Right ventricle myocardium superior (tissue), 1 donor: ENCODE measurements at regions not wholly inside any gene's neighbourhood (a gene's known extent, or its start where the extent isn't known, plus 50 kb on each side); places are given as distances from the start of the nearest gene placed in this dataset.

Source experiments
- ATAC-seq: fragments of 200-7000 bp; cut with Tn5 transposase; one replicate; pipeline ENCODE4 v1.9.1; 2020; ENCODE audit warnings: mild to moderate bottlenecking; ENCODE audit not compliant: poor library complexity
- DNase-seq: peaks from one replicate; pipeline ENCODE4 v3.0.0-alpha.2; 2020
- intact Hi-C: fragments of 100-400 bp; cut with DNase I; formaldehyde crosslinking; loops from one replicate; pipeline ENCODE4 v1.11.2; 2022
- donor health status: DM: no; HTN: yes; CAD: no; lungs with severe emphysema.

DNA sequence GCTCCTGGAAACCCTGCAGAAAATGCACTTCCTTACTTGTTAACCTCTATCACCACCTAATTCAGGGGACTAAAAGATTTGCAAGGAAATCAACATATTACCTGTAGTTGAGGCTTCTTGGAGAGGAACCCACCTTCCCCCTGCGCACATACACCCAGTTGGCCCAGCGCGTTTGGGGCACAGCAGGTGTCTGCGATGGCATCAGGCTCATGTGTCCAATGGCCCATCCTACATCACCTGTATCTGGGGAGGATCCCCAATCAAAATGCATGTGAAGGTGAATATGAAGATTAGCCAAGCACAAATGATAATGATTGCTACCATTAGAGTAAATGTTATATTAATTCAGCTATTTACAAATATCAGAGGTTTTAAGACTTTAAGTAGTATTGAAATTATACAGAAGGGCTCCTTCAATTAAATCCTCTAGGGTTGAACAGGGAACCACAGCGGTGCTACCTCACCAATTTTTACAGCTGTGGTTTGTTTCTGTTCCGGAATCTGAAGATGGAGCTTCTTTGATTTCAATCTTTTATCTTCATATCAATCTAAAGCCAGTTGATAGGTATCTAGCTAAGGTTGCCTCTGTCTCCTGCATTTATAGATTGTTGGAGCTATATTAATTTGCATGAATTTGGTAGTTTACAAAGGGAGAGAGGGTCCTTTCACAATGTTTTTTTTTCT lies 486.0 kb downstream of the RNF144A start:
- intact Hi-C loops: no loop called here
- ATAC-seq: no peak
- DNase-seq: no peak

DNA sequence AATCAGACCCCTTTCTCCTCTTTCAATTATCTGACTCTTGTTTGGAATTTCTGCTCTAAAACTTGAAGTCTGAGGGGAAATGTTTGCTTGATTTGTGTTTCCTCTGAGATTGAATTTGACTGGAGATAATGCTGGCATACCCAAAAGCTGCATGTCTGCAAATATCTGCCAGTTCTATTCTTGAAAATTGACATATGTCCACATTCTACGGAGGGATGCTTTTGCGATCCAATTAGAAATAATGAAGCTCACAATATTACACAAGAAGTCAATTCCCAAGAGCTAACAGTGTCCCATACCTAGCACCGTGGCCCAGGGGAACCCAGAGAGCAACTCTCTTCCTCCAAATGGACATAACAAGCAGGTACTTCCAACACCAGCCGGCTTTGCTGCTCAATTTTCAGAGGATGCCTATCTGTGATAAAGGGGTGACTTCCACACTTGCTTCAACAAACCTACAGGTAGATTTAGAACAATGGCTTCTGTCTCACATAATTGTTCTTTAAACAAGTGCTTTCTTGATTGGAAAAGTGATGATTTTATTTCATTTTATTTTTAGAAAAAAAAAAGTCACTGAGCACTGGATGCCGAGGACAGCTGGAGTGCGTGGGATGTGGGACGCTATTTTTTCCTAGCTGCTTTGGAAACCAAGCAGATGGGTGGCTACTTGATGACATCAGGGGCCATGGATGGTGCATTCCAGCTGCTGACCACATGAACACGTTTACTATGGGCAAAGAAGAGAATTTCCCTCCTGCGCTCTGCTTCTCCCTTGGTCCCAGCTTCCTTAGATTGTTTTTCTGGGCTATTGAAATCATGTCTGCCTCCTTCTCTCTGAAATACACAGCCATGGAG lies 488.9 kb downstream of the RNF144A start:
- ATAC-seq (no peak), DNase-seq (no peak)
- intact Hi-C loops: no loop called here

DNA sequence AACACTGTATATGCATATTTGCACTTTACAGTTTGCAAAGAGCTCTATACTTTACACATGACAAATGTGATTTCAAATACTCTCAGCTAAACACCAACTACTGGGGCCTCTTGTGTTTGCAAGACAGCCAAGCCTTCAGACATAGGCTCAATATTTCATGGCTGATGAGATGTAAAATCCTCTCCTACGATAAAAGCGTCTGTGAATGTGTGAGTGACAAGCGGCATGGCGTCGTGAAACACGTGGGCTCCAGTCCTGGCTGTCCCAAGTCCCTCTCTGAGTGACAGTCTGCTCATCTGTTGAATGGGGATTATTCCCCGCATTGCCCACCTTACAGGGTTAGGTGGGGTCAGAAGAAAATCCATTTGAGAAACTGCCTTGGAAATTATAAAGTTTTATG lies 489.8 kb downstream of the RNF144A start:
- no peak for ATAC-seq
- intact Hi-C loops: no loop called here
- DNase-seq: no peak

GRCh38 chr2:7407906-7408680 lies 490.9 kb downstream of the RNF144A start:
- DNase-seq (no peak), ATAC-seq (no peak)
- intact Hi-C loops: no loop called here

GRCh38 chr2:7411691-7412090 lies 494.5 kb downstream of the RNF144A start:
- no peak for DNase-seq
- intact Hi-C loops: no loop called here
- no peak for ATAC-seq

GRCh38 chr2:7417845-7418742 lies 500.9 kb downstream of the RNF144A start:
- ATAC-seq: peak; percentile 84
- DNase-seq: no peak
- intact Hi-C loops: no loop called here

DNA sequence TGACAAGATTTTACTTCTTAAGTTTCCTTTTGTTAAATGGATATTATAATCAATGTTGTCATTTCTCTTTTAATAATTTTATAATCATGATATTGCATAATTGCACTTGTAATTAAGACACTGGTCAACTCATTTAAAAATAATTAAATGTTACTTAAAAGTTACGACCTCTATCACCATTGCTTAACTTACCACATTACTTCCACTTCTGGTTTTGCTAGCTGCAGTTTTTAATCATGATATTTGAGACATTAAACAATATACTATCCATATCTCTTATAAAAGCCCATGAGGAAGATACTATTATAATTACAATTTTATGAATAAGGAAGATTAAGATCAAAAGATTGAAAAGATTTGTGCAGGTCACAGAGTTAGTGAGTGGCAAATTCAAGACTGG lies 502.0 kb downstream of the RNF144A start:
- intact Hi-C loops: no loop called here
- no peak for ATAC-seq
- DNase-seq: no peak

GRCh38 chr2:7419814-7420311 lies 502.7 kb downstream of the RNF144A start:
- ATAC-seq: no peak
- intact Hi-C loops: no loop called here
- no peak for DNase-seq

GRCh38 chr2:7420530-7420929 lies 503.3 kb downstream of the RNF144A start:
- DNase-seq (no peak), ATAC-seq (no peak)
- intact Hi-C loops: no loop called here

DNA sequence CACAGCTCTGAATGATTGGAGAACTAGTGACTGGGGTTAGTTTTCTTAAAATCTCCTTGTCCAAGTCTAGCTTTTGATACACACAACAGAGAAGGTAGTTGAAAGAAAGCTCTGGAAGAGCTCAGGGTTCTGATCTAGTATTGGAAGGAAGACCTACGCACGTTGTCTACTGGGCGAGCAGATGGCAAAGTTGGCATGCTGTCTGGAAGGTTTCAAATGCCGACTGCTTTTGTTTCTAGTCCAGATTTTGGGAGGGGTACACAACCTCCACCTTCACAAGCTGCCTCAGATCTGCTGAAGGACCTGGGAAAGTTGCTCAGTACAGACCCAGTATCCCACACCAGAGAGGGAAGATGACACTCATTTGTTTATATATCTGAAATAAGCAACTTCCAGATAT lies 507.3 kb downstream of the RNF144A start:
- intact Hi-C loops: no loop called here
- ATAC-seq (no peak), DNase-seq (no peak)

DNA sequence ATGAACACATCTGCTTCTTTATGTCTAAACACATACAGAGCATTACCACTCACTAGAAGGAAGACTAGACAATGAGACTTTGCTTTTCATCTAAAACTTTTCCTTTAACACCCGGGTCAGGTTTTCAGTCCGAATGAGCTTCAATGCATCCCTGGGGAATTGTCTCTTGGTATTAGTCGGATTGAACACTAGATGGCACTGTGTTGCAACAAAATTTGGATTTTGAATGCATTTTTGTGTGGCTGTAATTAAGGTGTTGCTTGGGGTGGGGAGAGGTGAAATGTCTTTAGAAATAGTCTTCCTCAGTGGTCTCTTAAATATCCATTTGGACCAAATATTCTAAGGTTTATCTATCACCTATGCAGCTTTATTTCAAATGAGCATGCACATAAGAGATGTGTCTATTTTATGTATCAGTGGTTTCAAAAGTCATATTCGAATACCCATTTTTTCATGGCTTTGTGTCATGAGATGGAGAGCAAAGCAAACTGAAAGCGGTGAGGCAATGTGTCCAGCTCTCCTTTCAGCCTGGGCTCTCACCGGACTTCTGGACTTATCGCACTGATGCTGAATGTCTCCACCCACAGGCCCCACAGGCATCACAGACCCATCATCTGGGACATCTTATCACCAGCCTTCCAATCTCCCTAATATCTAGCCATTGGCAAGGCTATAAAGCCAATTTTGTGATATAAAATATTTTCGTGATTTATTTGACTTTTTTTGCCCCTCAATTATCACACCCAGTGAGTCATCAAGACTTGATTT lies 510.3 kb downstream of the RNF144A start:
- DNase-seq (no peak), ATAC-seq (peak; percentile 68)
- intact Hi-C loops: loop anchor here (2.0 kb wide), 1 partner anchor 1257 kb away; no protein-coding TSS in a partner anchor

DNA sequence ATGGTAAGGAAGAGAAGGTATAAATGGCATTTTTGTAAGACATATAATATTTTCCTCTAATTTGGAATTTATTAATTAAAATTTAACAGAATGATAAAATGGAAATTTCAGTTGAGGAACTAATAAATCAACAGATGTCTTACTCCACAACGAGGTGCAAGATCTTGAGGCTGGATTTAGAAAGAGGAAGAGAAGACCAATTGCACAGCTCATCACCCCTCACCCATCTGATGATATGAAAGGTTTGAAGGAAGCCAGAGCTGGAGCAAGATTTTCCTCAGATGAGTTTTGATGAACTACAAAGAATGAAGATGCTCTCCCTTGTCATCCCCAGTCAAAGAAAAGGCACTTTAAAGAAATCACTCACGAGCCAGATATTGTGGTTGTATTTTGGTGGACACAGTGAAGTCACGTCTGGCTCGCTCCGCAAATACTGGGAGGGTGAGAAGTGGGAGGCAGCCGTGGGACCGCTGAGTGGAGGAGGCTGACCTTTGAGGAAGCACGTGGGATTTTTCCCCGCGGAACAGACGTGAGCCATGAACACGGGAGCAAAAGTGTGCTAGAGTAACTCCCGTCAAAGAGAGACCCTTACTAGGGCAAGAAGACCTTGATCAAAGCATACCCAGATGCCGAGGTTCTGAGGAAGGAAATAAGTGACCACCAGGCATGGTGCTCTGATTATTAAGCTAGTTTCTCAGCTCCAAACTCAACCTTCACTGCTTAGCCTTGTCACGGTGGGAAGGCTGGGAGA lies 511.4 kb downstream of the RNF144A start:
- DNase-seq (no peak), ATAC-seq (no peak)
- intact Hi-C loops: no loop called here

- intact Hi-C loops: no loop called here
- ATAC-seq (no peak), DNase-seq (no peak)
Measured at GRCh38 chr2:7429733-7430132, 512.5 kb downstream of the RNF144A start.

DNA sequence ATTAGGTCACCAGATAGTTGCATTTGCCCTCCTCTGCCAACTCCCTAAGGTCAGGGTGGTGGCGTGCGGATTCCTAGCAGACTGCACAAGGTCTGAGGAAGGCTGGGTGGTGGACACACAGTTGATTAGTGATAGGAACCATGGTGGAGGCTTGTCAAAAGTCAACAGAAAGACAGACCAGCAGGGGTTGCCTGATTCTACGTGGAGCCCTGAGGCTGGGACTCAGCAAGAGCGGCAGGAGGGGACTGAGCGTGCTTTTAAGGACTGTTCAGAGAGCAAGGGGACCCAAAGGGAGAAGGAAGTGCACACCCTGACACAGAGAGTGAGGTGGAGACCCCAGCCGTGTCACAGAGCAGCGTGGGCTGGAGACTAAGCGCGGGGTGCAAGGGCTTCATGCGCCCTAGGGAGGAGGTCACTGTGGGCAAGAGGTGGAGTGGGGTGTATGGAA lies 513.2 kb downstream of the RNF144A start:
- DNase-seq (peak; percentile 39), ATAC-seq (no peak)
- intact Hi-C loops: no loop called here

DNA sequence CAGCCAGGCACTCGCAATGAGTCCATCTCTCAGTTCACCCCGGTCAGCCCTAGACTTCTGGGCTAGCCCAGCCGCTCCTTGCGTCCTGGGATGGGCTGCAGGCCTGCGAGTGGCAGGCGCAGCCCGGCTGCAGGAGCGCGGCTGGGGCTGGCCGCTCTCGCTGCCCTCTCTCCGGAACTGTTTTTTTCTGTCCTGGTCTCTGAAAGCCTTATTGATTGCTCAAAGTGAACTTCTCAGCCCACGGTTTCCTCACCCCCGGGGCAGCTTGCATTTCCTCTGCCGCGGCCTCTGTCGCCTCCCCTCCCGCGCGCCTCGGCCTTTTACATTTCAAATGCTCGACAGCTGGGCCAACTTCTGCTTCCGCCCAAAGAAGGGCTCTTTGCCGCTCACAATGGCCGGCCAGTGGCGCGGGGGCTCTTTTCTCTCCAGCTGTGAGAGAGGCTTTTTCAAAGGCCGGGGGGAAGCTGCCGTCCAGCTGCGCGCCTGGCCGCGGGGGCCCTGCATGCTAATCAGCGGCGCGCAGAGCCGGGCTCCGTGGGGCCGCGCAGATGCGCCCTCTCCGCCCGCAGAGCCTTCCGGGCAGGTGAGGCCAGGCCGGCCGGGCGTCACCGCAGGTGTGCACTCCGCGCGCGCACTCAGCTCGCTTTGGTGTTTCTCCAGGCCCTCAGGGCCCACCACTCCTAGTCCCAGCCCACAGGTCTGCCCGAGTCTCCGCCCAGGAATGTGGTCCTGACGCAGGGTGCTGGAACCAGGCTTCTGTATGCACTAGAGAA lies 513.8 kb downstream of the RNF144A start:
- ATAC-seq: peak; percentile 63
- peak; percentile 79 for DNase-seq
- intact Hi-C loops: no loop called here

DNA sequence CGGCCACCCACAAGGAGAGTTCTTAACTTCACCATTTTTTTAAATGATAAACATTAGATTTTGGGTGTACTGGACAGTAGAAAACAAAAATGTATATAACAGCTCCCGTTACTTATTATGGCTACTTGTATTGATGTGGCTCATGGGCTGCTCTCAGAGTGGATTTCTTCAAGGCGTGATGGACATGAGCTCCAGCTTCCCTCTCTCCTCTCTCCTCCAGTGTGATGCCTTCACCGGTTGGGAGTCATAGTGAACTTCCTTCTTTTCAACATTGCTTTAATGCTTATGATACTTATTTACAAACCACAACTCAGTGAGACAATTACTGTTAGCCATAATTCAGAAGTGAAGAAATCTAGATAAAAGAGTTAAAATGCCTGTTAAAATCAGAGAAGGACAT lies 515.2 kb downstream of the RNF144A start:
- DNase-seq (no peak), ATAC-seq (no peak)
- intact Hi-C loops: no loop called here
